GM12878 (cell line): ENCODE measurements at regions not wholly inside any gene's neighbourhood (a gene's known extent, or its start where the extent isn't known, plus 50 kb on each side); places are given as distances from the start of the nearest gene placed in this dataset.

ENCODE experiments used
- ATAC-seq: fragments of 200-7000 bp; cut with Tn5 transposase; 3 replicates; pipeline ENCODE4 v1.9.1; 2020; ENCODE audit warnings: mild to moderate bottlenecking, moderate library complexity
- BruUV-seq: library from RNA; stranded (reverse); fragments of 400-500 nt; replicated peaks from 2 replicates; lab custom pipeline; 2021; lab: Mats Ljungman, UMichigan
- CTCF ChIA-PET: fragments of 300-600 bp; sonication (Branson Sonifier 250); formaldehyde crosslinking; extraction: SDS; loops from one replicate; lab custom pipeline; 2021; ENCODE audit warnings: inconsistent platforms; lab: Yijun Ruan, JAX
- POLR2A ChIA-PET: fragments of 350-600 bp; formaldehyde crosslinking; extraction: SDS; loops from one replicate; lab custom pipeline; 2021; ENCODE audit warnings: inconsistent platforms; lab: Charles Lee
- RAD21 ChIA-PET: fragments of 300-600 bp; sonication (Branson Sonifier 250); formaldehyde crosslinking; loops from one replicate; lab custom pipeline; 2023; ENCODE audit warnings: antibody characterized with exemption; ENCODE audit not compliant: unreplicated experiment; lab: Charles Lee
- SMC1A ChIA-PET: fragments of 300-600 bp; sonication (Branson Sonifier 250); formaldehyde crosslinking; loops from one replicate; lab custom pipeline; 2023; ENCODE audit not compliant: unreplicated experiment, uncharacterized antibody; lab: Charles Lee
- DNase-seq: peaks from one replicate; pipeline ENCODE4 v3.0.0-alpha.2; 2011; ENCODE audit warnings: low read depth, low spot score
- FAIRE-seq: peaks from 3 replicates; lab custom pipeline; 2011; peaks lifted over from hg19 to GRCh38; lab: Jason Lieb, UNC
- H2AFZ ChIP-seq: 2 replicates; pipeline ENCODE4 v1.6.0; 2011; ENCODE audit warnings: low read depth, low read length, control low read depth; ENCODE audit not compliant: control insufficient read depth
- H3K27ac ChIP-seq: 2 replicates; pipeline ENCODE4 v1.5.1; 2011; ENCODE audit warnings: control low read depth; ENCODE audit not compliant: control insufficient read depth, insufficient read depth
- H3K27me3 ChIP-seq, 2 experiments: replicated peaks in 1 of 2; 2 replicates each; pipeline versions ENCODE4 v1.6.0 to v1.6.1; 2011; ENCODE audit warnings: low read length in 1 of 2; ENCODE audit not compliant: control insufficient read depth in 2 of 2, insufficient read depth in 2 of 2
- H3K36me3 ChIP-seq, 2 experiments: 2 replicates each; pipeline ENCODE4 v1.5.1; 2011; ENCODE audit warnings: low read length in 1 of 2; ENCODE audit not compliant: control insufficient read depth in 2 of 2, insufficient read depth in 2 of 2
- H3K4me1 ChIP-seq: 2 replicates; pipeline ENCODE4 v1.6.1; 2011; ENCODE audit warnings: mild to moderate bottlenecking, low read length, moderate library complexity, mixed read lengths; ENCODE audit not compliant: control insufficient read depth, insufficient read depth
- H3K4me2 ChIP-seq: 2 replicates; pipeline ENCODE4 v1.6.0; 2011; ENCODE audit warnings: control low read depth; ENCODE audit not compliant: control insufficient read depth, insufficient read depth
- H3K4me3 ChIP-seq: fragments of 200-600 bp; sonication (generic); 2 replicates; pipeline ENCODE4 v1.5.1; 2016
- H3K79me2 ChIP-seq: 2 replicates; pipeline ENCODE4 v1.6.0; 2011; ENCODE audit warnings: low read length; ENCODE audit not compliant: control insufficient read depth, insufficient read depth
- H3K9ac ChIP-seq: 2 replicates; pipeline ENCODE4 v1.8.0; 2011; ENCODE audit warnings: low read length, control low read depth, mixed read lengths; ENCODE audit not compliant: control insufficient read depth, insufficient read depth
- H3K9me3 ChIP-seq: replicated peaks from 3 replicates; pipeline ENCODE4 v1.5.1; 2011; ENCODE audit warnings: mild to moderate bottlenecking, low read length; ENCODE audit not compliant: control insufficient read depth, insufficient read depth
- H4K20me1 ChIP-seq: 2 replicates; pipeline ENCODE4 v1.6.0; 2011; ENCODE audit not compliant: control insufficient read depth, insufficient read depth
- BMI1 ChIP-seq: fragments of 450-650 bp; IDR thresholded peaks from 2 replicates; pipeline ENCODE4 v1.6.1; 2016; ENCODE audit warnings: mild to moderate bottlenecking, moderate library complexity, borderline replicate concordance
- CREM ChIP-seq: IDR thresholded peaks from 2 replicates; pipeline ENCODE4 v1.6.1; 2014; ENCODE audit warnings: antibody characterized with exemption, low read depth
- CTCF ChIP-seq, 3 experiments: IDR thresholded peaks in 2 of 3; conservative IDR thresholded peaks in 1 of 3; 2 replicates each; pipeline ENCODE4 v1.5.1; 2011; ENCODE audit warnings: low read depth in 3 of 3, low read length in 3 of 3, mild to moderate bottlenecking in 3 of 3, control low read depth in 2 of 3, moderate library complexity in 2 of 3, inconsistent platforms in 1 of 3, mixed read lengths in 1 of 3; ENCODE audit not compliant: control insufficient read depth in 2 of 3, insufficient read depth in 1 of 3; ENCODE audit errors: extremely low read depth in 1 of 3
- EZH2 ChIP-seq: IDR thresholded peaks from 2 replicates; pipeline ENCODE4 v1.6.1; 2012; ENCODE audit warnings: low read depth, mild to moderate bottlenecking, control low read depth, inconsistent platforms, low read length, borderline replicate concordance; ENCODE audit not compliant: control insufficient read depth
- HSF1 ChIP-seq: fragments of 150-350 bp; IDR thresholded peaks from 2 replicates; pipeline ENCODE4 v1.6.1; 2014; ENCODE audit warnings: mild to moderate bottlenecking, low read depth, low read length
- IKZF2 ChIP-seq, 2 experiments: fragments of 450-650 bp; IDR thresholded peaks; 2 replicates each; pipeline ENCODE4 v1.6.1; 2017; ENCODE audit warnings: mild to moderate bottlenecking in 2 of 2, moderate library complexity in 2 of 2
- MAX ChIP-seq: IDR thresholded peaks from 2 replicates; pipeline ENCODE4 v1.6.1; 2012; ENCODE audit warnings: low read depth, low read length, improper control_type of control experiment
- RELB ChIP-seq: fragments of 450-650 bp; IDR thresholded peaks from 2 replicates; pipeline ENCODE4 v1.6.1; 2017; ENCODE audit warnings: low read depth, mild to moderate bottlenecking, moderate library complexity
- SKIL ChIP-seq: fragments of 450-650 bp; IDR thresholded peaks from 2 replicates; pipeline ENCODE4 v1.6.1; 2017; ENCODE audit warnings: mild to moderate bottlenecking, low read depth, inconsistent platforms; ENCODE audit not compliant: poor library complexity, severe bottlenecking
- SMARCA5 ChIP-seq: fragments of 450-650 bp; IDR thresholded peaks from 2 replicates; pipeline ENCODE4 v1.6.1; 2017; ENCODE audit warnings: mild to moderate bottlenecking
- SUZ12 ChIP-seq: fragments of 200-600 bp; sonication (generic); IDR thresholded peaks from one replicate; pipeline ENCODE4 v1.6.1; 2018; ENCODE audit warnings: antibody characterized with exemption, mild to moderate bottlenecking; ENCODE audit not compliant: unreplicated experiment
- TAF1 ChIP-seq: IDR thresholded peaks from 2 replicates; pipeline ENCODE4 v1.6.1; 2011; ENCODE audit warnings: mild to moderate bottlenecking, low read depth, low read length, borderline replicate concordance
- WRNIP1 ChIP-seq: IDR thresholded peaks from 2 replicates; pipeline ENCODE4 v1.6.1; 2011; ENCODE audit warnings: low read depth, low read length, improper control_type of control experiment, borderline replicate concordance
- ZBTB33 ChIP-seq: fragments of 450-650 bp; IDR thresholded peaks from 2 replicates; pipeline ENCODE4 v1.6.1; 2017; ENCODE audit warnings: mild to moderate bottlenecking
- ZNF24 ChIP-seq: fragments of 450-650 bp; IDR thresholded peaks from 2 replicates; pipeline ENCODE4 v1.6.1; 2017; ENCODE audit warnings: antibody characterized with exemption, mild to moderate bottlenecking
- WGBS: methylation state at CpG from one replicate; pipeline ENCODE4 v1.1.6; 2016; ENCODE audit warnings: low lambda C conversion rate; ENCODE audit not compliant: insufficient replicate concordance, insufficient coverage; ENCODE audit errors: missing lambda C conversion rate; 5-methylcytosine and 5-hydroxymethylcytosine counted together
- in situ Hi-C: fragments of 300-500 bp; cut with MboI; formaldehyde crosslinking; loops from 9 replicates; pipeline ENCODE4 v1.14.3; 2018; ENCODE audit warnings: mixed read lengths
- intact Hi-C: fragments of 100-400 bp; cut with micrococcal nuclease; formaldehyde crosslinking; loops from one replicate; pipeline ENCODE4 v1.14.2; 2022; ENCODE audit not compliant: unreplicated experiment

- ATAC-seq (no peak), FAIRE-seq (no peak), DNase-seq (no peak)
- H2AFZ ChIP-seq, result no peak overlapping the region
- in situ Hi-C loops, result no loop called here
- SMC1A ChIA-PET, result no interaction called here
- H3K36me3 ChIP-seq, result no peaks in the 10 kb centered on the region
- POLR2A ChIA-PET, result no interaction called here
- CTCF ChIA-PET, result no interaction called here
- no TSS peak for BruUV-seq
- H3K27ac ChIP-seq, result no peak overlapping the region
- no peaks in the 10 kb centered on the region for H3K79me2 ChIP-seq
- RAD21 ChIA-PET, result no interaction called here
- no peak overlapping the region for H3K4me3 ChIP-seq
- H3K9me3 ChIP-seq, result no peaks in the 10 kb centered on the region; the same call in 2 of the 3 replicates
- 0% methylated on average over 6 of the region's 6 CpGs for WGBS
- H3K4me1 ChIP-seq, result no peaks in the 10 kb centered on the region
- no peaks in the 10 kb centered on the region for H3K27me3 ChIP-seq
- H3K4me2 ChIP-seq, result no peak overlapping the region
- no peak overlapping the region for H3K9ac ChIP-seq
- intact Hi-C loops, result no loop called here
- H4K20me1 ChIP-seq, result no peaks in the 10 kb centered on the region
- TF ChIP-seq TAF1, result no peak
- no peak for TF ChIP-seq MAX
- no peak for TF ChIP-seq HSF1
- TF ChIP-seq CREM, result no peak
- TF ChIP-seq IKZF2 (IDR thresholded peaks at IDR 0.05), result no peak
- no peak for TF ChIP-seq ZNF24
- no peak for TF ChIP-seq EZH2
- no peak for TF ChIP-seq SUZ12
- TF ChIP-seq SMARCA5, result no peak
- TF ChIP-seq WRNIP1, result no peak
- TF ChIP-seq RELB, result no peak
- no peak for TF ChIP-seq ZBTB33
- TF ChIP-seq CTCF (IDR thresholded peaks at IDR 0.05 in 2 of 3, conservative IDR thresholded peaks at IDR 0.05 in 1 of 3; ENCODE audit: control insufficient read depth in 2 of 3, extremely low read depth in 1 of 3, insufficient read depth in 1 of 3, low read depth in 3 of 3, low read length in 3 of 3), result no peak
- no peak for TF ChIP-seq SKIL
- TF ChIP-seq BMI1, result no peak
Measured at GRCh38 chr1:13948888-13949391, 249.0 kb downstream of the PRDM2 start.
